Kidney tubule cell (primary cell): ENCODE measurements at regions not wholly inside any gene's neighbourhood (a gene's known extent, or its start where the extent isn't known, plus 50 kb on each side); places are given as distances from the start of the nearest gene placed in this dataset.
"Not testable (repeated sequence)": the region's sequence is repeated elsewhere in the genome, so short reads cannot be mapped to it uniquely, and the experiment has no call there.

Experiments used
- DNase-seq: peaks from one replicate; pipeline ENCODE4 v3.0.0-alpha.2; 2018; ENCODE audit warnings: low spot score

- no peak for DNase-seq
Measured at GRCh38 chr6:69487688-69488087, 309.1 kb downstream of the LMBRD1 start.

DNA sequence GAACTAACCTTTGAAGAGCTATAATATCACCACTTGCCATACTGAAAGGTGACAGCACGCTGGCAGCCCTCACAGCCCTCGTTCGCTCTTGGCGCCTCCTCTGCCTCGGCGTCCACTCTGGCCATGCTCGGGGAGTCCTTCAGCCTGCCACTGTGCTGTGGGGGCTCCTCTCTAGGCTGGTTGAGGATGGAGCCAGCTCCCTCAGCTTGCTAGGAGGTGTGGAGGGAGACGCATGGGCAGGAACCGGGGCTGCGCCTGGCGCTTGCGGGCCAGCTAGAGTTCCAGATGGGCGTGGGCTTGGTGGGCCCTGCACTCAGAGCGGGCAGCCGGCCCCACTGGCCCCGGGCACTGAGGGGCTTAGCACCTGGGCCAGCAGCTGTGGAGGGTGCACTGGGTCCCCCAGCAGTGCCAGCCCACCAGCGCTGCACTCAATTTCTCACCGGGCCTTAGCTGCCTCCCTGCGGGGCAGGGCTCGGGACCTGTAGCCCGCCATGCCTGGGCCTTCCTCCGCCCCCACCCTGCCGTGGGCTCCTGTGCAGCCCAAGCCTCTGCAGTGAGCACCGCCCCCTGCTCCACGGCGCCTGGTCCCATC, 329.7 kb downstream of the LMBRD1 start:
- DNase-seq: no peak

DNA sequence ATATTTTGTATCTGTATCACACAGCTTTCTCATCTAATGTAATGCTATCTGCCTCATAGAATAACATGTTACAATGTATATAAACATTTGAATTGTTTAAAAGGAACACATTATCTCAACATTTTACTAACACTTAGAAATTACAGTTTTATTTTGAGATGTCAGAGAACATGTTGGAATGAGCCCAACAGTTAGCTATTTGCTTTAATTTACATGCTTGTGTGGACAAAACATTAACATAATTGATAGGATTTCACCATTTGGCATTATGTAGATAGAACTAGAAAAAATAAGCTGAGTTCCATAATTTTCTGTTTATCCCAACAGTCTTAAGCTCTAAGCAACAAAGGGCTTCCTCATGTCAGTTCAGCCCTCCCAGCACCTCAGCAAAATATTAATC, 330.9 kb downstream of the LMBRD1 start:
- DNase-seq: no peak

DNA sequence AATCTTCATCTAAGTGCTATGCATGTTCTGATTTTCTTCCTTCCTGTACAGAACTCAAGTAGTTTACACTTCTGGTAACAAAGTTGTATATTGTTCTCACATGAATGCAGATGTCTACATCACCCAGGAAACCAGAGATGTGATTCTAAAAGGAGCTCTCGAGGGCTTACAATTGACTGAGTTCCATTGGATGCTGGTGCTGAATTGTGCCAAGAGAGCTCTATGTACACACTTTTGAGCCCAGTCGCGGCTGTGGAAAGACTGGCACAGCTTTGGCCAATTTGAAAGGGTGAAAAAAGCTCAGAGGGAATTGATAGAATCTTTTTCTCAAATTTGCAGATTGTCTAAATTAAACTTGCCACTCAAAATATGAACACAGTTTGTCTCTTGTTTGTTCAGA, 340.7 kb downstream of the LMBRD1 start:
- DNase-seq: no peak

DNA sequence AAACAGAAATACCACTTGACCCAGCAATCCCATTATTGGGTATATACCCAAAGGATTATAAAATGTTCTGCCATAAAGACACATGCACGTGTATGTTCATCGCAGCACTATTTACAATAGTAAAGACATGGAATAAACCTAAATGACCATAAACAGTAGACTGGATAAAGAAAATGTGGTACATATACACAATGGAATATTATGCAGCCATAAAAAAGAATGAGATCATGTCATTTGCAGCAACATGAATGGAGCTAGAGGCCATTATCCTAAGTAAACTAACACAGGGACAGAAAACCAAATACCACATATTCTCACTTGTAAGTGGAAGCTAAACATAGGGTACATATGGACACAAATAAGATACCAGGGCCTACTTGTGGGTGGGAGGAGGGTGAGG, 342.2 kb downstream of the LMBRD1 start:
- DNase-seq: not testable (repeated sequence)

DNA sequence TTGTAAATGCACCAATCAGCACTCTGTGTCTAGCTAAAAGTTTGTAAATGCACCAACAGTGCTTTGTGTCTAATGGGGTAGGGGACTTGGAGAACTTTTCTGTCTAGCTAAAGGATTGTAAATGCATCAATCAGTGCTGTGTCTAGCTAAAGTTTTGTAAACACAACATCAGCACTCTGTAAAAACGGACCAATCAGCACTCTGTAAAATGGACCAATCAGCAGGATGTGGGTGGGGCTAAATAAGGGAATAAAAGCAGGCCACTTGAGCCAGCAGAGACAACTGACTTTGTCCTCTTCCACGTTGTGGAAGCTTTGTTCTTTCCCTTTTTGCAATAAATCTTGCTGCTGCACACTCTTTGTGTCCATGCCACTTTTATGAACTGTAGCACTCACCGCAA, 346.3 kb downstream of the LMBRD1 start:
- not testable (repeated sequence) for DNase-seq

GRCh38 chr6:69449887-69450286, 346.9 kb downstream of the LMBRD1 start:
- no peak for DNase-seq
